ENCODE measurements at regions not wholly inside any gene's neighbourhood (a gene's known extent, or its start where the extent isn't known, plus 50 kb on each side); places are given as distances from the start of the nearest gene placed in this dataset.

DNA sequence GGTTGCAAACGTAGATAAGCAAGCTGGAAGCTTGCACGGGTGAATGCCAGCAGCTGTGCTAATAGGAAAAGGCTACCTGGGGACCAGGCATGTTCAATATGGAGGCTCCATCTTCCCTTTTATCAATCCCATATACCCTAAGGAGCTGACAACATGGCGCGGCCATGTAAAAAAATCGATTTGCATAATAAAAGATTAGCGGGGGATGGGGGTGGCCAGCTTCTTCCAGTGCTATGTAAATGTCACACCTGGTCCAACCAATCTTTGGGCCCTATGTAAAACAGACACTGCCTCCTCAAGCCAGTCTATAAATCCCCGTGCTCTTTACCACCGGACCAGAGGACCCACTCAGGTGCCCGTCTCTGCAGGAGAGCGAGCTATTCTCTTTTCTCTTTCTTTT lies 128.2 kb downstream of the GPAT3 start:
- Histone ChIP-seq H3K9ac (ENCODE audit: insufficient read depth in 1 of 2, low read length in 2 of 2) (no peak overlapping the region), H3K9me3 (ENCODE audit: control insufficient read depth in 4 of 4, insufficient read depth in 3 of 4, low read length in 3 of 4) (no peaks in the 10 kb centered on the region), H3K27ac (ENCODE audit: low read depth in 1 of 2, low read length in 1 of 2) (no peak overlapping the region), H3K36me3 (ENCODE audit: control insufficient read depth in 4 of 4, insufficient read depth in 4 of 4, low read length in 4 of 4) (no peaks in the 10 kb centered on the region), H3K27me3 (ENCODE audit: control insufficient read depth in 3 of 3, insufficient read depth in 3 of 3, low read length in 2 of 3) (peaks cover 0 to 3% (median 0%) of the 10 kb centered on the region in 3 donors), H3K4me3 (no peak overlapping the region), H3K4me1 (ENCODE audit: control insufficient read depth in 5 of 5, insufficient read depth in 5 of 5, low read length in 5 of 5) (no peaks in the 10 kb centered on the region)
- no peak for ATAC-seq (ENCODE audit: insufficient read depth, low FRiP score)
- 86 to 92% methylated on average over 10 of the region's 10 CpGs for WGBS, 2 donors
- no peak for DNase-seq
- TF ChIP-seq, protein P1, sequence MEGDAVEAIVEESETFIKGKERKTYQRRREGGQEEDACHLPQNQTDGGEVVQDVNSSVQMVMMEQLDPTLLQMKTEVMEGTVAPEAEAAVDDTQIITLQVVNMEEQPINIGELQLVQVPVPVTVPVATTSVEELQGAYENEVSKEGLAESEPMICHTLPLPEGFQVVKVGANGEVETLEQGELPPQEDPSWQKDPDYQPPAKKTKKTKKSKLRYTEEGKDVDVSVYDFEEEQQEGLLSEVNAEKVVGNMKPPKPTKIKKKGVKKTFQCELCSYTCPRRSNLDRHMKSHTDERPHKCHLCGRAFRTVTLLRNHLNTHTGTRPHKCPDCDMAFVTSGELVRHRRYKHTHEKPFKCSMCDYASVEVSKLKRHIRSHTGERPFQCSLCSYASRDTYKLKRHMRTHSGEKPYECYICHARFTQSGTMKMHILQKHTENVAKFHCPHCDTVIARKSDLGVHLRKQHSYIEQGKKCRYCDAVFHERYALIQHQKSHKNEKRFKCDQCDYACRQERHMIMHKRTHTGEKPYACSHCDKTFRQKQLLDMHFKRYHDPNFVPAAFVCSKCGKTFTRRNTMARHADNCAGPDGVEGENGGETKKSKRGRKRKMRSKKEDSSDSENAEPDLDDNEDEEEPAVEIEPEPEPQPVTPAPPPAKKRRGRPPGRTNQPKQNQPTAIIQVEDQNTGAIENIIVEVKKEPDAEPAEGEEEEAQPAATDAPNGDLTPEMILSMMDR (IDR thresholded peaks at IDR 0.05; ENCODE audit: control extremely low read depth, extremely low read depth) = no peak

DNA sequence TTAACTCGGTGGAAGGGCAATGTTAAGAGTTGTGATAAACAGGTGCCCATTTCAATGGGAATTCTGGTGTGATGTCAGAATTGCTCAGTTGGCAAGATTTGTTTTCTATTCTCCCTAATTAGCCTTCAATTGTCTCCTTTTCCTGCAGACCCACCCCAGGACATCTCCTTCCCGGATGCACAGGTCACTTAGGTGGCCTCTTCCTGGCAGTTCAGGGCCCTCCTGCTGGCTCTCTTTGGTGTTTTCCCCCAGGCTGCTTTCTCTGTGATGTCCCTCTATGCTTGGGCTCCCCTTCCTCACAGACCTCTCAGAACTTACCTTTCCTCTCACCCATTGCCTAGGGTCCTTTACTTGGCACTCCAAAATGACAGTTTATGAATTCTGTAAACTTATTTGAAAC lies 126.3 kb downstream of the GPAT3 start:
- no peak overlapping the region for H3K27ac ChIP-seq (ENCODE audit: low read depth in 1 of 2, low read length in 1 of 2)
- ATAC-seq (ENCODE audit: insufficient read depth, low FRiP score) = no peak
- H3K4me3 ChIP-seq = no peak overlapping the region
- 67 to 85% methylated on average over 2 of the region's 2 CpGs for WGBS, 2 donors
- no peaks in the 10 kb centered on the region for H3K4me1 ChIP-seq (ENCODE audit: control insufficient read depth in 5 of 5, insufficient read depth in 5 of 5, low read length in 5 of 5)
- H3K36me3 ChIP-seq (ENCODE audit: control insufficient read depth in 4 of 4, insufficient read depth in 4 of 4, low read length in 4 of 4) = no peaks in the 10 kb centered on the region
- peaks cover 0 to 4% (median 0%) of the 10 kb centered on the region in 4 donors for H3K9me3 ChIP-seq (ENCODE audit: control insufficient read depth in 4 of 4, insufficient read depth in 3 of 4, low read length in 3 of 4)
- TF ChIP-seq, protein P1 (IDR thresholded peaks at IDR 0.05; ENCODE audit: control extremely low read depth, extremely low read depth) = no peak
- DNase-seq = no peak
- no peak overlapping the region for H3K9ac ChIP-seq (ENCODE audit: insufficient read depth in 1 of 2, low read length in 2 of 2)
- peaks cover 0 to 5% (median 3%) of the 10 kb centered on the region in 3 donors for H3K27me3 ChIP-seq (ENCODE audit: control insufficient read depth in 3 of 3, insufficient read depth in 3 of 3, low read length in 2 of 3)

DNA sequence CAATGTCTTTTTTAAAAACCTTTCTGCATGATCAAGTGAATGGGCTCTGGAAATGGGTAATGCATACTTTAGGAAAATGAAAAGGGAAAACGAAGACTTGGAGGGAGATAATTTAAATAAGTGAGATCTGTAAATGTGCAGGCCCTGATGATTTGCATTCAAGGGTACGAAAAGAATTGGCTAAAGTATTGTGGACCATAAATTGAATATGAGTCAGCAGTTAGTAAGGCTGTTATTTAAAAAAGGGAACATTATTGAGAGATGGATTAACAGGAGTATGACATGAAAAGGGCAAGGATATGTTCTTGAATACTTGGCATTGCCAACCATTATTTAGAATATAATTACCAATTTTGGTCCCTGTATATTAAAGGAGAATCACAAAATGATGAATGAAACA lies 125.5 kb downstream of the GPAT3 start:
- peaks cover 0 to 4% (median 0%) of the 10 kb centered on the region in 4 donors for H3K9me3 ChIP-seq (ENCODE audit: control insufficient read depth in 4 of 4, insufficient read depth in 3 of 4, low read length in 3 of 4)
- 83 to 95% methylated on average over 2 of the region's 2 CpGs for WGBS, 2 donors
- no peak for ATAC-seq (ENCODE audit: insufficient read depth, low FRiP score)
- H3K36me3 ChIP-seq (ENCODE audit: control insufficient read depth in 4 of 4, insufficient read depth in 4 of 4, low read length in 4 of 4) = no peaks in the 10 kb centered on the region
- no peak for DNase-seq
- peaks cover 0 to 5% (median 3%) of the 10 kb centered on the region in 3 donors for H3K27me3 ChIP-seq (ENCODE audit: control insufficient read depth in 3 of 3, insufficient read depth in 3 of 3, low read length in 2 of 3)
- TF ChIP-seq, protein P1 (IDR thresholded peaks at IDR 0.05; ENCODE audit: control extremely low read depth, extremely low read depth) = no peak
- H3K27ac ChIP-seq (ENCODE audit: low read depth in 1 of 2, low read length in 1 of 2) = no peak overlapping the region
- no peaks in the 10 kb centered on the region for H3K4me1 ChIP-seq (ENCODE audit: control insufficient read depth in 5 of 5, insufficient read depth in 5 of 5, low read length in 5 of 5)
- no peak overlapping the region for H3K4me3 ChIP-seq
- H3K9ac ChIP-seq (ENCODE audit: insufficient read depth in 1 of 2, low read length in 2 of 2) = no peak overlapping the region

DNA sequence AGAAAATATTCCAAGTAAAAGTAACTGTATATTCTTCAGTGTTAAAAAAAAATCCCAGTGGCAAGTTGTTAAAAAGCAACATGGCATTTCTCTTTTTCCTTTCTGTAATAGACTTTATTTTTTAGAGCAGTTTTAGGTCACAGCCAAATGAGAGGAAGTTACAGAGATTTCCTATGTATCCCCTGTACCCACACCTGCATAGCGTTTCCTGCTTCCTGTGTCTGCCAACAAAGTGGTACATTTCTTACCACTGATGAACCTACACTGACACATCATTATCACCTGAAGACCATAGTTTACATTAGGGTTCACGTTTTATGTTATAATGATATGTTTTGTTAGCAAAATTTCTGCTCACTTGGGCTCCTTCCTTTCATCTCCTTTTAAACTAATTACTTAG lies 124.7 kb downstream of the GPAT3 start:
- Histone ChIP-seq H3K27me3 (ENCODE audit: control insufficient read depth in 3 of 3, insufficient read depth in 3 of 3, low read length in 2 of 3) (peaks cover 0 to 5% (median 3%) of the 10 kb centered on the region in 3 donors), H3K27ac (ENCODE audit: low read depth in 1 of 2, low read length in 1 of 2) (no peak overlapping the region), H3K9ac (ENCODE audit: insufficient read depth in 1 of 2, low read length in 2 of 2) (no peak overlapping the region), H3K36me3 (ENCODE audit: control insufficient read depth in 4 of 4, insufficient read depth in 4 of 4, low read length in 4 of 4) (no peaks in the 10 kb centered on the region), H3K4me1 (ENCODE audit: control insufficient read depth in 5 of 5, insufficient read depth in 5 of 5, low read length in 5 of 5) (no peaks in the 10 kb centered on the region), H3K4me3 (no peak overlapping the region), H3K9me3 (ENCODE audit: control insufficient read depth in 4 of 4, insufficient read depth in 3 of 4, low read length in 3 of 4) (peaks cover 0 to 4% (median 0%) of the 10 kb centered on the region in 4 donors)
- 34 to 37% methylated on average over 2 of the region's 2 CpGs for WGBS, 2 donors
- ATAC-seq (ENCODE audit: insufficient read depth, low FRiP score) (no peak), DNase-seq (no peak)
- TF ChIP-seq, protein P1 (IDR thresholded peaks at IDR 0.05; ENCODE audit: control extremely low read depth, extremely low read depth) = no peak

Measured in lung (tissue), 11 donors.